Esophagus (tissue), 2 donors: ENCODE measurements at regions not wholly inside any gene's neighbourhood (a gene's known extent, or its start where the extent isn't known, plus 50 kb on each side); places are given as distances from the start of the nearest gene placed in this dataset.

ENCODE experiments used
- H3K27ac ChIP-seq, 2 donors: one replicate each; pipeline ENCODE4 v1.5.1; 2013; ENCODE audit warnings: low read depth in 2 of 2, mild to moderate bottlenecking in 2 of 2, inconsistent platforms in 1 of 2, low read length in 1 of 2, moderate library complexity in 1 of 2
- H3K27me3 ChIP-seq, 2 donors: one replicate each; pipeline ENCODE4 v1.6.1; 2013; ENCODE audit warnings: low read length in 2 of 2, control low read depth in 1 of 2, mild to moderate bottlenecking in 1 of 2; ENCODE audit not compliant: insufficient read depth in 2 of 2, control insufficient read depth in 1 of 2
- H3K36me3 ChIP-seq, 2 donors: one replicate each; pipeline ENCODE4 v1.6.1; 2013; ENCODE audit warnings: low read length in 1 of 2; ENCODE audit not compliant: control insufficient read depth in 2 of 2, insufficient read depth in 2 of 2
- H3K4me1 ChIP-seq, 2 donors: one replicate each; pipeline ENCODE4 v1.6.1; 2013; ENCODE audit warnings: low read length in 1 of 2; ENCODE audit not compliant: control insufficient read depth in 2 of 2, insufficient read depth in 2 of 2
- H3K4me3 ChIP-seq, 2 donors: one replicate each; pipeline ENCODE4 v1.5.1; 2013; ENCODE audit warnings: low read length in 2 of 2, mild to moderate bottlenecking in 2 of 2, low read depth in 1 of 2, moderate library complexity in 1 of 2
- H3K9me3 ChIP-seq, 2 donors: one replicate each; pipeline ENCODE4 v1.6.1; 2013; ENCODE audit warnings: mild to moderate bottlenecking in 2 of 2, low read depth in 1 of 2, low read length in 1 of 2, moderate library complexity in 1 of 2; ENCODE audit not compliant: control insufficient read depth in 2 of 2, insufficient read depth in 1 of 2
- WGBS, 2 donors: extraction: QIAGEN DNeasy Blood & Tissue Kit; methylation state at CpG; one replicate each; pipeline ENCODE4 v1.1.7; 2013; 5-methylcytosine and 5-hydroxymethylcytosine counted together
- donor health status: healthy with polysubstance abuse.
- donor health status: Bipolar disorder and iron deficiency.

GRCh38 chr16:86365513-86366273 is 144.6 kb upstream of the FOXF1 start:
- Histone ChIP-seq H3K4me1 (peaks cover 0 to 6% of the 10 kb centered on the region in 2 donors), H3K27ac (peak overlapping the region; percentile 34 to 35), H3K4me3 (no peak overlapping the region), H3K27me3 (no peaks in the 10 kb centered on the region), H3K36me3 (no peaks in the 10 kb centered on the region), H3K9me3 (no peaks in the 10 kb centered on the region)
- 63 to 68% methylated on average over 19 of the region's 19 CpGs for WGBS, 2 donors

GRCh38 chr16:86366481-86366880 is 143.8 kb upstream of the FOXF1 start:
- Histone ChIP-seq H3K27ac (no peak overlapping the region), H3K36me3 (no peaks in the 10 kb centered on the region), H3K4me1 (peaks cover 0 to 6% of the 10 kb centered on the region in 2 donors), H3K27me3 (no peaks in the 10 kb centered on the region), H3K9me3 (no peaks in the 10 kb centered on the region), H3K4me3 (no peak overlapping the region)
- 9 to 30% methylated on average over 1 of the region's 1 CpG for WGBS, 2 donors

- Histone ChIP-seq H3K4me1 (peaks cover 0 to 6% of the 10 kb centered on the region in 2 donors), H3K36me3 (no peaks in the 10 kb centered on the region), H3K27me3 (no peaks in the 10 kb centered on the region), H3K27ac (no peak overlapping the region), H3K9me3 (no peaks in the 10 kb centered on the region), H3K4me3 (no peak overlapping the region)
- 49 to 50% methylated on average over 12 of the region's 12 CpGs for WGBS, 2 donors
Measured at GRCh38 chr16:86367291-86368072, 142.8 kb upstream of the FOXF1 start.

GRCh38 chr16:86368261-86368660 is 142.1 kb upstream of the FOXF1 start:
- Histone ChIP-seq H3K9me3 (peaks cover 0 to 2% of the 10 kb centered on the region in 2 donors), H3K27ac (no peak overlapping the region), H3K4me3 (no peak overlapping the region), H3K4me1 (peaks cover 0 to 6% of the 10 kb centered on the region in 2 donors), H3K36me3 (no peaks in the 10 kb centered on the region), H3K27me3 (no peaks in the 10 kb centered on the region)
- 80 to 86% methylated on average over 12 of the region's 12 CpGs for WGBS, 2 donors

GRCh38 chr16:86370062-86370461 is 140.3 kb upstream of the FOXF1 start:
- Histone ChIP-seq H3K27me3 (no peaks in the 10 kb centered on the region), H3K27ac (no peak overlapping the region)

GRCh38 chr16:86371083-86371803 is 139.1 kb upstream of the FOXF1 start:
- no peak overlapping the region for H3K4me3 ChIP-seq
- H3K4me1 ChIP-seq, result peaks cover 0 to 4% of the 10 kb centered on the region in 2 donors
- 73 to 75% methylated on average over 20 of the region's 20 CpGs for WGBS, 2 donors
- H3K27ac ChIP-seq, result no peak overlapping the region
- peaks cover 2 to 7% of the 10 kb centered on the region in 2 donors for H3K9me3 ChIP-seq
- no peaks in the 10 kb centered on the region for H3K36me3 ChIP-seq
- H3K27me3 ChIP-seq, result no peaks in the 10 kb centered on the region

More at GRCh38 chr16:86370062-86370461, 140.3 kb upstream of the FOXF1 start:
- H3K36me3 ChIP-seq, result no peaks in the 10 kb centered on the region
- WGBS, 2 donors, result 67 to 86% methylated on average over 6 of the region's 6 CpGs
- peaks cover 0 to 4% of the 10 kb centered on the region in 2 donors for H3K4me1 ChIP-seq
- peaks cover 2 to 7% of the 10 kb centered on the region in 2 donors for H3K9me3 ChIP-seq
- no peak overlapping the region for H3K4me3 ChIP-seq

- Histone ChIP-seq H3K36me3 (no peaks in the 10 kb centered on the region), H3K4me1 (peaks cover 0 to 4% of the 10 kb centered on the region in 2 donors), H3K4me3 (no peak overlapping the region), H3K27ac (no peak overlapping the region), H3K27me3 (no peaks in the 10 kb centered on the region), H3K9me3 (peaks cover 2 to 7% of the 10 kb centered on the region in 2 donors)
- WGBS, 2 donors, result 87% methylated on average over 8 of the region's 8 CpGs
Measured at GRCh38 chr16:86372193-86372592, 138.1 kb upstream of the FOXF1 start.

- 83 to 86% methylated on average over 16 of the region's 16 CpGs for WGBS, 2 donors
- Histone ChIP-seq H3K27ac (no peak overlapping the region), H3K4me3 (no peak overlapping the region), H3K9me3 (peaks cover 2 to 7% of the 10 kb centered on the region in 2 donors), H3K4me1 (peaks cover 0 to under 1% of the 10 kb centered on the region in 2 donors), H3K27me3 (no peaks in the 10 kb centered on the region), H3K36me3 (no peaks in the 10 kb centered on the region)
Measured at GRCh38 chr16:86373276-86373901, 136.9 kb upstream of the FOXF1 start.

- no peak overlapping the region for H3K4me3 ChIP-seq
- 92% methylated on average over 6 of the region's 6 CpGs for WGBS, 2 donors
- peaks cover 2 to 7% of the 10 kb centered on the region in 2 donors for H3K9me3 ChIP-seq
- no peaks in the 10 kb centered on the region for H3K36me3 ChIP-seq
- no peaks in the 10 kb centered on the region for H3K27me3 ChIP-seq
- H3K27ac ChIP-seq, result no peak overlapping the region
- H3K4me1 ChIP-seq, result no peaks in the 10 kb centered on the region
Measured at GRCh38 chr16:86374603-86375130, 135.7 kb upstream of the FOXF1 start.
